Ascending aorta (tissue), 2 donors: ENCODE measurements at regions not wholly inside any gene's neighbourhood (a gene's known extent, or its start where the extent isn't known, plus 50 kb on each side); places are given as distances from the start of the nearest gene placed in this dataset.

Experiments
- DNase-seq, 2 donors: peaks; one replicate each; pipeline ENCODE4 v3.0.0-alpha.2; 2019; ENCODE audit warnings: low spot score in 2 of 2
- H3K27ac ChIP-seq, 2 donors: fragments of 200-600 bp; sonication (generic); one replicate each; pipeline ENCODE4 v1.5.1; 2016 to 2017; ENCODE audit warnings: mild to moderate bottlenecking in 1 of 2
- H3K27me3 ChIP-seq: fragments of 200-600 bp; sonication (generic); one replicate; pipeline ENCODE4 v1.5.1; 2017
- H3K36me3 ChIP-seq, 2 donors: fragments of 200-600 bp; sonication (generic); one replicate each; pipeline ENCODE4 v1.5.1; 2016
- H3K4me1 ChIP-seq, 2 donors: fragments of 200-600 bp; sonication (generic); one replicate each; pipeline ENCODE4 v1.5.1; 2016 to 2017; ENCODE audit warnings: mild to moderate bottlenecking in 1 of 2
- H3K4me3 ChIP-seq, 2 donors: fragments of 200-600 bp; sonication (generic); one replicate each; pipeline ENCODE4 v1.5.1; 2016 to 2017; ENCODE audit warnings: mild to moderate bottlenecking in 1 of 2
- H3K9me3 ChIP-seq, 2 donors: fragments of 200-600 bp; sonication (generic); one replicate each; pipeline ENCODE4 v1.5.1; 2016
- intact Hi-C: fragments of 100-400 bp; cut with DNase I; formaldehyde crosslinking; loops from one replicate; pipeline ENCODE4 v1.15.1; 2023
- TF ChIP-seq, protein P1 (sequence below), 3 experiments: fragments of 200-600 bp in 2 of 3; fragments of 450-650 bp in 1 of 3; sonication (generic) in 2 of 3; IDR thresholded peaks; one replicate each; pipeline ENCODE4 v1.5.1; 2016 to 2019; ENCODE audit warnings: antibody characterized with exemption in 3 of 3, mild to moderate bottlenecking in 1 of 3, moderate library complexity in 1 of 3

DNA sequence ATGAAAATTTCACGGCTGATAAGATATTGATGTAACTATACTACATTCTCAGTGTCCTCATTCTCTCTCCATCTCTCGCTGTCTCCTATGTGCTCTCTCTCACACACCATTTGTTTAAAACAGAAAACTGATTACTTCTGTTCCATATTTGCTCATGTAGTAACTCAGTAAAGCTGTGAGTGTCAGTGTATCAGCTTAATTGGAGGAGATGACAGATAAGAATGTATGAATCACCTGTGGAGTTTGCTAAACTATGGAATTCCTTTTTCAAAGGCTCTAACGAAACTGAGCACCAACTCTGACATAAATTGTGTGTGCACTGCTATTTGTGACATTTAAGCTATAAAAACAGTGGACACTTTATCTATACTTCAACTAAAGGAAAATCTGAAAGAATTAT is 1080.0 kb downstream of the DSC3 start:
- no peak overlapping the region for H3K27ac ChIP-seq
- TF ChIP-seq, protein P1, sequence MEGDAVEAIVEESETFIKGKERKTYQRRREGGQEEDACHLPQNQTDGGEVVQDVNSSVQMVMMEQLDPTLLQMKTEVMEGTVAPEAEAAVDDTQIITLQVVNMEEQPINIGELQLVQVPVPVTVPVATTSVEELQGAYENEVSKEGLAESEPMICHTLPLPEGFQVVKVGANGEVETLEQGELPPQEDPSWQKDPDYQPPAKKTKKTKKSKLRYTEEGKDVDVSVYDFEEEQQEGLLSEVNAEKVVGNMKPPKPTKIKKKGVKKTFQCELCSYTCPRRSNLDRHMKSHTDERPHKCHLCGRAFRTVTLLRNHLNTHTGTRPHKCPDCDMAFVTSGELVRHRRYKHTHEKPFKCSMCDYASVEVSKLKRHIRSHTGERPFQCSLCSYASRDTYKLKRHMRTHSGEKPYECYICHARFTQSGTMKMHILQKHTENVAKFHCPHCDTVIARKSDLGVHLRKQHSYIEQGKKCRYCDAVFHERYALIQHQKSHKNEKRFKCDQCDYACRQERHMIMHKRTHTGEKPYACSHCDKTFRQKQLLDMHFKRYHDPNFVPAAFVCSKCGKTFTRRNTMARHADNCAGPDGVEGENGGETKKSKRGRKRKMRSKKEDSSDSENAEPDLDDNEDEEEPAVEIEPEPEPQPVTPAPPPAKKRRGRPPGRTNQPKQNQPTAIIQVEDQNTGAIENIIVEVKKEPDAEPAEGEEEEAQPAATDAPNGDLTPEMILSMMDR (IDR thresholded peaks at IDR 0.05): no peak
- intact Hi-C loops: no loop called here
- no peak for DNase-seq
- no peaks in the 10 kb centered on the region for H3K9me3 ChIP-seq
- no peaks in the 10 kb centered on the region for H3K4me1 ChIP-seq
- no peaks in the 10 kb centered on the region for H3K27me3 ChIP-seq
- H3K4me3 ChIP-seq: no peak overlapping the region
- no peaks in the 10 kb centered on the region for H3K36me3 ChIP-seq

- H3K9me3 ChIP-seq: no peaks in the 10 kb centered on the region
- DNase-seq: no peak
- intact Hi-C loops: no loop called here
- H3K36me3 ChIP-seq: no peaks in the 10 kb centered on the region
- TF ChIP-seq, protein P1 (IDR thresholded peaks at IDR 0.05): no peak
- no peak overlapping the region for H3K4me3 ChIP-seq
- H3K4me1 ChIP-seq: no peaks in the 10 kb centered on the region
- H3K27ac ChIP-seq: no peak overlapping the region
- no peaks in the 10 kb centered on the region for H3K27me3 ChIP-seq
Observed at GRCh38 chr18:29960539-29960938, 1082.0 kb downstream of the DSC3 start.

DNA sequence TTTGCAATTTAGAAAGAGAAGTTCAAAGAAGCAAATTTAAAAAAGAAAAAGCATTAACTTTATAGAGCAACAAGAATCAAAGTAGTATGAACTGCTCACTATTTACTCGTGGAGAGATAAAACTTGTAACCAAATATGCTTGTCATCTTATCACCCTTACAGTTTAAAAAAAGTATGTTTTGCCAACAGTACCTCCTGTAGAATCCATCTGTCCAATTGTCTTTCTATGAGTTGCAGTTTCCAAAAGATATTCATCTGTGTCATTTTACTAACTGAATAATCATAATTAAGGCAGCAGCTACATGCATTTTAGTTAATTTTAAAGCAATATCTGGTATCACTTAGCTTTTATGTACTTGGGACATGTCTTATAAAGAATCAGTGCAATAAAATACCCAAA is 1112.3 kb downstream of the DSC3 start:
- Histone ChIP-seq H3K27me3 (no peaks in the 10 kb centered on the region), H3K4me3 (no peak overlapping the region), H3K36me3 (no peaks in the 10 kb centered on the region), H3K27ac (no peak overlapping the region), H3K9me3 (no peaks in the 10 kb centered on the region), H3K4me1 (no peaks in the 10 kb centered on the region)
- TF ChIP-seq, protein P1 (IDR thresholded peaks at IDR 0.05): no peak
- intact Hi-C loops: no loop called here
- no peak for DNase-seq

DNA sequence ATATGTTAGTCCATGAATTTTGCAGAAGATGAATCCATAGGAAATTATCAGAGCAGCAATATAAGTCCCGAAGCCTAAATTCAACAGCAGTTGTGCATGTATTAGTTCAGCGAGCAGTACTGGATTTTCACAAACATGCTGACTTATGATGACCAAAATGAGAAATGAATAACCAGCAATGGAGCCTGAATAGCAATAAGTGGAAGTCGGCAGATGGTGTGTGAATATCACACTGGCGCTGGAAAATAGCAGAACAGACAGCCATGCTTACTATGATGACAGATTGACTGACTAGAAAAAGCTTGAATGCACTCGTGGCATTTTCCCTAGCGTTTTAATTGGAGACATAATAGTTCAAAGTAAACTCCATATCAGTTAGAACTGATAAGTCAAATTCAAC is 1114.5 kb downstream of the DSC3 start:
- H3K27ac ChIP-seq: no peak overlapping the region
- H3K4me3 ChIP-seq: no peak overlapping the region
- DNase-seq: no peak
- TF ChIP-seq, protein P1 (IDR thresholded peaks at IDR 0.05): no peak
- H3K36me3 ChIP-seq: no peaks in the 10 kb centered on the region
- H3K4me1 ChIP-seq: no peaks in the 10 kb centered on the region
- intact Hi-C loops: no loop called here
- no peaks in the 10 kb centered on the region for H3K27me3 ChIP-seq
- no peaks in the 10 kb centered on the region for H3K9me3 ChIP-seq

DNA sequence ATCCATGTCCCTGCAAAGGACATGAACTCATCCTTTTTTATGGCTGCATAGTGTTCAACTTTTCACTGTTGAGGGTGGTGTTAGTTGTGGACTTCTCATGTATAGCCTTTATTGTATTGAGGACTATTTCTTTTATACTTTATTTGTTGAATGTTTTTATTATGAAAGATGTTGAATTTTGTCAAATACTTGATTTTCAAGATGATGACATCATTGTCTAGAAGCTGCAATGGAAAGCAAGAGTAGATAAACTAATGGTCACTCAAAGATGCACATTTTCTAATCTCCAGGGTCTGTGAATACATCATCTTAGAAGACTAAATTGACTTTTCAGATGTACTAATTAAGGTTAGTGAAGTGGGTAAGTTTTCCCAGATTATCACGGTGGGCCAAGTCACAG is 1117.0 kb downstream of the DSC3 start:
- intact Hi-C loops: no loop called here
- no peaks in the 10 kb centered on the region for H3K27me3 ChIP-seq
- no peak overlapping the region for H3K4me3 ChIP-seq
- no peak for DNase-seq
- H3K4me1 ChIP-seq: no peaks in the 10 kb centered on the region
- no peaks in the 10 kb centered on the region for H3K36me3 ChIP-seq
- TF ChIP-seq, protein P1 (IDR thresholded peaks at IDR 0.05): no peak
- H3K27ac ChIP-seq: no peak overlapping the region
- no peaks in the 10 kb centered on the region for H3K9me3 ChIP-seq

GRCh38 chr18:29912351-29912750 is 1130.2 kb downstream of the DSC3 start:
- no peaks in the 10 kb centered on the region for H3K36me3 ChIP-seq
- intact Hi-C loops: no loop called here
- H3K4me3 ChIP-seq: no peak overlapping the region
- no peaks in the 10 kb centered on the region for H3K4me1 ChIP-seq
- no peak for DNase-seq
- no peak overlapping the region for H3K27ac ChIP-seq
- H3K9me3 ChIP-seq: no peaks in the 10 kb centered on the region
- H3K27me3 ChIP-seq: no peaks in the 10 kb centered on the region
- TF ChIP-seq, protein P1 (IDR thresholded peaks at IDR 0.05): no peak
